Activated CD4-positive, CD25-positive, alpha-beta regulatory T cell treated with anti-CD3 and anti-CD28 coated beads, Interleukin-2, amount 50 U/mL, for 24 hours (primary cell): ENCODE measurements at regions not wholly inside any gene's neighbourhood (a gene's known extent, or its start where the extent isn't known, plus 50 kb on each side); places are given as distances from the start of the nearest gene placed in this dataset.
A peak's percentile ranks its signal among the peaks of the same experiment; 100 is the strongest.
"Not testable (repeated sequence)": the region's sequence is repeated elsewhere in the genome, so short reads cannot be mapped to it uniquely, and the experiment has no call there.

ENCODE experiments used
- ATAC-seq, 2 donors: fragments of 150-1000 bp; cut with Tn5 transposase; one replicate each; pipeline ENCODE4 v1.10.0; 2021; ENCODE audit warnings: mild to moderate bottlenecking in 1 of 2, moderate library complexity in 1 of 2

GRCh38 chr20:17891131-17891530 is 77.5 kb downstream of the SNX5 start:
- not testable (repeated sequence) for ATAC-seq

GRCh38 chr20:17890330-17890729 is 78.3 kb downstream of the SNX5 start:
- ATAC-seq = no peak

GRCh38 chr20:17889226-17889625 is 79.4 kb downstream of the SNX5 start:
- no peak for ATAC-seq

- ATAC-seq = no peak
Observed at GRCh38 chr20:17888044-17888443, 80.5 kb downstream of the SNX5 start.

- no peak for ATAC-seq
Observed at GRCh38 chr20:17887331-17888030, 81.1 kb downstream of the SNX5 start.

GRCh38 chr20:17885544-17885943 is 83.0 kb downstream of the SNX5 start:
- ATAC-seq = no peak

GRCh38 chr20:17885076-17885475 is 83.5 kb downstream of the SNX5 start:
- ATAC-seq = no peak

- no peak for ATAC-seq
Observed at GRCh38 chr20:17884307-17885003, 84.1 kb downstream of the SNX5 start.

- no peak for ATAC-seq
Observed at GRCh38 chr20:17883592-17884306, 84.8 kb downstream of the SNX5 start.

- ATAC-seq = no peak
Observed at GRCh38 chr20:17882834-17883591, 85.6 kb downstream of the SNX5 start.

- ATAC-seq = no peak
Observed at GRCh38 chr20:17882065-17882833, 86.3 kb downstream of the SNX5 start.

- ATAC-seq = no peak
Observed at GRCh38 chr20:17881741-17882064, 86.9 kb downstream of the SNX5 start.

GRCh38 chr20:17878912-17879602 is 89.5 kb downstream of the SNX5 start:
- no peak for ATAC-seq

- ATAC-seq = no peak
Observed at GRCh38 chr20:17878069-17878911, 90.3 kb downstream of the SNX5 start.

- ATAC-seq = no peak
Observed at GRCh38 chr20:17875981-17876385, 92.6 kb downstream of the SNX5 start.

- ATAC-seq = no peak
Observed at GRCh38 chr20:17875106-17875980, 93.3 kb downstream of the SNX5 start.

GRCh38 chr20:17874271-17875105 is 94.1 kb downstream of the SNX5 start:
- ATAC-seq = no peak

- ATAC-seq = peak in 1 of 2 donors; percentile 17
Observed at GRCh38 chr20:17873410-17874270, 95.0 kb downstream of the SNX5 start.
